ENCODE measurements at regions not wholly inside any gene's neighbourhood (a gene's known extent, or its start where the extent isn't known, plus 50 kb on each side); places are given as distances from the start of the nearest gene placed in this dataset.
"Not testable (repeated sequence)": the region's sequence is repeated elsewhere in the genome, so short reads cannot be mapped to it uniquely, and the experiment has no call there.

DNA sequence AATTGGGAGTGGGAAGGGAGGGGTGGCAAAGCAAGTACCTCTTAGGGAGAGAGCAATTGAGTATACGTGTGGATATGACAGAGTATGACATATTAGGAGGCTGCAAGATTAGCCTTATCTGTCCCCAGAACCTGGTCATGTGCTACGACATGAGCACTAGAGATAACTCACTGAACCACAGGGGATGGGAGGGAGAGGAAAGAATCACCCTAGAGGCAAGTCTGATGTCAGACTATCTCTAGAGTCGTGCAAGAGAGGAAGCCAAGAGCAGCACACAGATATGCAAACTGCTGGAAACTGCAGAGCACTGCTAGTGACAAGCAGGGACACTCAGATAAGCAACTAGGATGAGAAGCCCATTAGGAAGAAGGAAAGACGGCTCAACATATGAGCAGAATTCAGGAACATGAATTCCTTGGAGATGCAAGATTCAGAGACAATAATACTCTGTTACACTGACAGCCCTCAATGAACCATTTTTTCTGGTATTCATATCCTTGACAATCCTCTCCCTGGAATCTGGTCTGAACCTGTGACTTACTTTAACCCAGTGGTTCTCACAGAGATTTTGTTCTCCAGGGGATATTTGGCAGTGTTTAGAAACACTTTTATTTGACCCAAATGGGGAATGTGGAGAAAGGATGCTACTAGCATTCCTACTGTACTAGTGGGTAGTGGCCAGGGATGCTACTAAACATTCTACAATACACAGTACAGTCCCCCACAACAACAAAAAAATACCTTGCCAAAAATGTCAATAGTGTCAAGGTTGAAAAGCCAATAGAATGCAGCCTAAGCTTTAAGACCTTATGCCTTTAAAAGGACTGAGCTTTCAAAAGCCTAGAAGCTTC, 84.0 kb upstream of the BMP2K start:
- DNase-seq: peak in 4 of 14 donors; percentile 14 to 22 (median 16)

GRCh38 chr4:78692822-78693170, 83.4 kb upstream of the BMP2K start:
- peak in 6 of 14 donors; percentile 6 to 62 (median 22) for DNase-seq

GRCh38 chr4:78693777-78694456, 82.2 kb upstream of the BMP2K start:
- DNase-seq: peak in 1 of 14 donors; percentile 9

GRCh38 chr4:78694457-78694787, 81.7 kb upstream of the BMP2K start:
- DNase-seq: no peak

GRCh38 chr4:78695910-78696309, 80.2 kb upstream of the BMP2K start:
- DNase-seq: no peak

DNA sequence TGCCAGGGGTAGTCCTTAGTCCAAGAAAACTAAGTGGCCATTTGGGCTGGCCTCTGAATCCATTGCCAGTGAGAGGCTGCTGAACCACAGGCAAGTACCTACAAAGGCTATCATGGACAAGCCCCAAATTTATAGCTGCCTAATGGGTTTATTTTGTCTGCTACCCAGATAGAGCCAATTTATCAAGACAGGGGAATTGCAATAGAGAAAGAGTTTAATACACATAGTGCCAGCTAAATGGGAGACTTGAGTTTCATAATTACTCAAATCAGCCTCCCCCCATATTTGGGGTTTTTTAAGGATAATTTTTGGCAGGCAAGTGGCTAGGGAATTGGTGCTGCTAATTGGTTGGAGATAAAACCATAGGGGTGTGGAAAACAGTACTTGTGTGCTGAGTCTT, 73.1 kb upstream of the BMP2K start:
- no peak for DNase-seq

- no peak for DNase-seq
These were observed 71.8 kb upstream of the BMP2K start for GRCh38 chr4:78704317-78704716.

- DNase-seq: peak in 3 of 14 donors; percentile 8 to 25 (median 13)
These were observed 71.0 kb upstream of the BMP2K start for GRCh38 chr4:78704981-78705683.

DNA sequence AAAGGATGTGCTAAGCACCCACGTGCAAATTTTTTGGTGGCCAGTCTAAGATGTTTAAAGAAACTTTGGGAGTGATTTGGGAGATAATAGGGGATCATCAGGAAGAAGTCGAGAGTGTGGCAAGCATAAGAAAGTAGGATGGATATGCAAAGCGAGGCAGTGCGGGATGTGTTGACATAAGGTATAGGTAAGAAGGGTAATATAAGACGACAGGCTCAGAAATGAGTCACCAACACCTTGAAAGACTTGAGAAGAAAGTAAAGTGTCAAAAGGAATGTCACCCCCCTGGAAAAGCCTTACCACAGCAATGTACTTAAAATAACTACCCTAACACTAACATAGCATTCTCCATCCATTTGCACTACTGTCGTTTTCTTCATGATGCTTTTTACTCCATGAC, 69.8 kb upstream of the BMP2K start:
- DNase-seq: peak in 1 of 14 donors; percentile 4

DNA sequence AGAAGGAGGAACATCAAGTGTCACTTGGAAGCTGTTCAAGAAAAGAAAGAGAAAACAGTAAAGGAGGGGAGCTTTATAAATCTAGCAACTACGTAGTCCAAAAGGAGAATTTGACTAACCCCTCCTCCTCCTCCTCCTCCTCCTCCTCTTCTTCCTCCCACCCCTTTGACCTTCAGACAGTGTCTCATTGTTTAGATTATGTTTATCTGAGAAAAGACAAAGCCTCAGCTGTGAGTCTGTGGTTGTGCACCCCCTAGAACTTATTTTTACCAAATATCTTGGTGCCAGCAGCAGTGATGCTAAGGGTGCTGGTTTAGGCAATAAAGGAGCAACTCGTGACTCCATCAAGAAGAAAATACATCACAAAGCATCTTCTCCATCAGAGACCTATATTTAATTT, 68.9 kb upstream of the BMP2K start:
- DNase-seq: no peak

DNA sequence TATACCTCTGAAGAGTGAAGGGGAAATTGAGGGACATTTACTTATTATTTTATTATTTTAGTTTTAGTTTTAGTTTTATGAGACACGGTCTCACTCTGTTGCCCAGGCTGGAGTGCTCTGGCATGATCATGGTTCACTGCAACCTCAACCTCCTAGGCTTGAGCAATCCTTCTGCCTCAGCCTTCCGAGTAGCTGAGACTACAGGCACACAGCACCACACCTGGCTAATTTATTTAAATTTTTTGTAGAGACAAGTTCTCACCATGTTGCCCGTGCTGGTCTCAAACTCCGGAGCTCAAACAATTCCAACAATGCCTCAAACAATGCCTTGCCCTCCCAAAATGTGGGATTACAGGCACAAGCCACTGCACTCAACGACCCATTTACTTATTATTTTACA, 68.4 kb upstream of the BMP2K start:
- no peak for DNase-seq

DNA sequence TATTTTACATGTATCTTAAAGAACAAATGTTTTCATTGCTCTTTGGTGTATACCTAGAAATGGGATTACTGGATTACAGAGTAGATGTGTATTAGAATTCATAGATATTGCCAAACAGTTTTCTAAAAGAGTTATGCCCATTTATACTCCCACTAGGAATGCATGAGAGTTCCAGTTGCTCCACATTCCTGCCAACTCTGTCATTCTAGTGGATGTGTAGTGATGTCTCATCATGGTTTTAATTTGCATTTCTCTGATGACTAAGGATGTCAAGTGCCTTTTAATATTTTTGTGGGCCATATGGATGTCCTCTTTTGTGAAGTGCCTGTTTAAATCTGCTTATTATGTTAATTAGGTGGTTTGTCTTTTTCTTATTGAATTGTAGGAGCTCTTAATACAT, 65.6 kb upstream of the BMP2K start:
- DNase-seq: no peak

GRCh38 chr4:78711676-78712075, 64.5 kb upstream of the BMP2K start:
- DNase-seq: no peak

GRCh38 chr4:78714598-78714997, 61.6 kb upstream of the BMP2K start:
- not testable (repeated sequence) for DNase-seq

DNA sequence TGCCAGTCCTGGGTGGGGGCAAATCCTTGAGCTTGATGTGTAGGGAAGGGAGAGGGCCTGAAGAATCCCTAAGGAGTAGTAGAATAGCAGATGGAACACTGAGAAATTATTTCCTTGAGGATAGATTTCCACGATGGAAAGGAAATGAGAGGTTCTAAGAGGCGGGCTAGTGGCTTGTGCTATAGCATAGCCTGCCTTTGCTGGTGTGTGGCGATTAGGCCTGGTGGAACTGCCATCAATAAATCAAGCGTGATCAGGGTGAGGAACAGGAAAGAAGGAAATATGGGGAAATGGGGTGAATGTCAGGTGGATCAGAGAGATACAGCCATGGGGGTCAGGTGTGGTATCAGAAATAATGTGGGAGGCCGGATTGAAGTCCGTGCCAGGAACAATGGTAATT, 60.8 kb upstream of the BMP2K start:
- DNase-seq: not testable (repeated sequence)

- not testable (repeated sequence) for DNase-seq
These were observed 58.4 kb upstream of the BMP2K start for GRCh38 chr4:78717712-78718111.

- no peak for DNase-seq
These were observed 55.9 kb upstream of the BMP2K start for GRCh38 chr4:78720204-78720603.

DNA sequence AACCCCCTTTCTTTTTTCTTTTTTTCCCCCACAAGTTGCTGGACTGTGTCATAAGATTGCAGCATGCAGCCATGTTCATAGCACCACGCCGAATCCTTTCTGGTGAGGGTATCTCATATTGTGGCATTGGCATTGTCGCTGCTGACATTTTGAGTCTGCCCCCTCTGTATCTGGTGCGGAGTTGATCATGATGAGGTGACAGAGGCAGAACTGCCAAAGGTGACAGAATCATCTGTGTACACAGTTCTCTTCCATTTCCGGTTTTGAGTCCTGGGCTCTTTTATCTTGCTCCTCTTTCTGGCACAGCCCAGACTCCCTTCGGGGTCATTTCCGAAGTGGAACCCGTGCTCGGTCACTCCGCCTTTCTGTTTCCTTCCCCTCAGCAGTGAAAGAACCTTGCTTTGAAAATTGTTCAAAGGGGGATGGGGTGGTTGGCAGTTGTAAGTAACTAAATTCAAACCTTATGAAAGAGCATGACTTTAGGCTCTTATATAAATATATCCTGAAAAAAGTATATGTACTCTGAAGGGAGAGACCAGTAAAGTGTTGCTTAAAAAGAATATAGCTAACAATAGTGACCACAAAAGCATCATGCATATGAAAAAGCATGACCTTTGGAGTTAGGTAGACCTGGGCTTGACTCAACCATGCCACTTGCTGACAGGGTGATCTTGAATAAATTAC, 55.0 kb upstream of the BMP2K start:
- DNase-seq: peak in 1 of 14 donors; percentile 3

GRCh38 chr4:78721747-78722146, 54.4 kb upstream of the BMP2K start:
- no peak for DNase-seq

GRCh38 chr4:78722320-78722719, 53.8 kb upstream of the BMP2K start:
- no peak for DNase-seq

GRCh38 chr4:78722878-78723277, 53.3 kb upstream of the BMP2K start:
- no peak for DNase-seq

Data from C1 segment of cervical spinal cord (tissue), 14 donors.